ENCODE measurements at regions not wholly inside any gene's neighbourhood (a gene's known extent, or its start where the extent isn't known, plus 50 kb on each side); places are given as distances from the start of the nearest gene placed in this dataset.

GRCh38 chr20:11738852-11739251, 178.8 kb upstream of the BTBD3 start:
- TF ChIP-seq CTCF (IDR thresholded peaks at IDR 0.05) = no peak
- no peak for TF ChIP-seq POLR2A (IDR thresholded peaks at IDR 0.05; ENCODE audit: low read depth)
- no peak for TF ChIP-seq POLR2AphosphoS5 (IDR thresholded peaks at IDR 0.05)
